ENCODE measurements at regions not wholly inside any gene's neighbourhood (a gene's known extent, or its start where the extent isn't known, plus 50 kb on each side); places are given as distances from the start of the nearest gene placed in this dataset.

DNA sequence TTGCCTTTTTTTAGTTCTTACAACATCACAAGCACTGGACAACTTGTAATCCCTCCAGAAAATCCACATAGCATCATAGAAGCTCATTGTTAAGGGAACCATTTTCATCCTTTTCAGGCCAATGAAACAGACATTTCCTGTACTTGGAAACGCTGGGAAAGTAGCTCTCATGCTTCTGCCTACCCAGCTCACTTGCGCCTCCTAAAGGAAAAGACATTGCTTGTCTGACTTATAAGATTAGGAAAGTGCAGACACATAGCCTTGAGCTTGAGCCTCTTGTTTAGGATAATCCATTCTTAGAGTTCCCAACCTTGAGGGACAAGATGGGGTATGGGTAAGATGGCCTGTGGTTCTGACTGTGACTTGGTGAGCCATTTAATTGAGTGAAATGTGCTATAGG is 589.5 kb downstream of the NOVA1 start:
- TF ChIP-seq, protein P1, sequence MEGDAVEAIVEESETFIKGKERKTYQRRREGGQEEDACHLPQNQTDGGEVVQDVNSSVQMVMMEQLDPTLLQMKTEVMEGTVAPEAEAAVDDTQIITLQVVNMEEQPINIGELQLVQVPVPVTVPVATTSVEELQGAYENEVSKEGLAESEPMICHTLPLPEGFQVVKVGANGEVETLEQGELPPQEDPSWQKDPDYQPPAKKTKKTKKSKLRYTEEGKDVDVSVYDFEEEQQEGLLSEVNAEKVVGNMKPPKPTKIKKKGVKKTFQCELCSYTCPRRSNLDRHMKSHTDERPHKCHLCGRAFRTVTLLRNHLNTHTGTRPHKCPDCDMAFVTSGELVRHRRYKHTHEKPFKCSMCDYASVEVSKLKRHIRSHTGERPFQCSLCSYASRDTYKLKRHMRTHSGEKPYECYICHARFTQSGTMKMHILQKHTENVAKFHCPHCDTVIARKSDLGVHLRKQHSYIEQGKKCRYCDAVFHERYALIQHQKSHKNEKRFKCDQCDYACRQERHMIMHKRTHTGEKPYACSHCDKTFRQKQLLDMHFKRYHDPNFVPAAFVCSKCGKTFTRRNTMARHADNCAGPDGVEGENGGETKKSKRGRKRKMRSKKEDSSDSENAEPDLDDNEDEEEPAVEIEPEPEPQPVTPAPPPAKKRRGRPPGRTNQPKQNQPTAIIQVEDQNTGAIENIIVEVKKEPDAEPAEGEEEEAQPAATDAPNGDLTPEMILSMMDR (IDR thresholded peaks at IDR 0.05) = no peak
- TF ChIP-seq POLR2A (IDR thresholded peaks at IDR 0.05) = no peak
